ENCODE measurements at regions not wholly inside any gene's neighbourhood (a gene's known extent, or its start where the extent isn't known, plus 50 kb on each side); places are given as distances from the start of the nearest gene placed in this dataset.

DNA sequence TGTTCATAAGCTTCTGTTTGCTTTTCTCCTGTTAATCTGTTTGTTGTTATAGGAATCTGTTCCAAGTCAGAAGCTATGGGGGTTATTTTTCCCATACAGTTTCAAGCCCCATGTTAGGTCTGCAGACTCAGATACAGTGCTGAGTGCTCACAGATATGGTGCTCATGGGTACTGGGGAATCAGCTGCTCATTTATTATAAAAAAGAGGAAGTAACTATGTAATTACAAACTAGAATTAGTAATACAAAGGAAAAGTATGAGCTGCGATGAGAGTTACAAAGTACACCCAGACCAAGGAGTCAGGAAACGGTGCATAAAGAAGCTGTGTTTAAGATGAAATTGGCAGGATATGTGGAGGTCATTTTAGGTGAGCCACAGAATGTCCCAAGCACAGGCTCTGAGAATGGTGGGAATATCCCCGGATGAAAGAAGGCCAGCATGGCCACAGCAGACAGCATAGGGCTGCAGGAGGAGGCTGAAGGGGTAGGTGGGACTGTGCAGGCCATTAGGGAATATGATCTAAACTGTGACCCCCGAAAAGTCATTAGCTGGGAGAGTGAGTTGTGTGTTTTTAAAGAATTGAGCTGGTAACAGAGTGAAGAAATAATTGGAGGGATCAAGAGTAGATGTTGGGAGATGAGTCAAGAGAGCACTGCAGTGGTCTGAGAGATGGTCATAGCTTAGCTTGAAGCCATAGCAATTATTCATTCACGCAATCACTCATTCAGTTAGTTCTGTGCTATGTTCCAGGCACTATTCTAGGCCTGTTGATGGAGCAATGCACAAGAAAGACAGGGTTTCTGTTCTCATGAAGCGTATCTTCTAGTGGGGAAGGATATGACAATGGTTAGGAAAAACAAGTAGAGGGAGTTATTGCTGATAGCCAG, 177.4 kb upstream of the UBL3 start:
- TF ChIP-seq POLR2A (IDR thresholded peaks at IDR 0.05; ENCODE audit: control extremely low read depth in 1 of 2, low read depth in 2 of 2, low read length in 2 of 2) (no peak), SUZ12 (IDR thresholded peaks at IDR 0.05; ENCODE audit: low read length) (no peak), CTCF (IDR thresholded peaks at IDR 0.05; ENCODE audit: control extremely low read depth in 1 of 3, insufficient read depth in 1 of 3, low read depth in 1 of 3, low read length in 3 of 3) (no peak), SIN3A (conservative IDR thresholded peaks at IDR 0.05 in 1 of 2, IDR thresholded peaks at IDR 0.05 in 1 of 2; ENCODE audit: low read depth in 1 of 2, low read length in 2 of 2) (no peak), USF2 (IDR thresholded peaks at IDR 0.05; ENCODE audit: low read length) (no peak), GABPA (IDR thresholded peaks at IDR 0.05; ENCODE audit: borderline replicate concordance, insufficient read depth, low read length) (no peak), RAD21 (IDR thresholded peaks at IDR 0.05 in 1 of 2, conservative IDR thresholded peaks at IDR 0.05 in 1 of 2; ENCODE audit: low read depth in 2 of 2, low read length in 2 of 2) (no peak), HDAC2 (IDR thresholded peaks at IDR 0.05; ENCODE audit: borderline replicate concordance in 1 of 2, low read depth in 2 of 2, low read length in 2 of 2) (no peak), NRF1 (IDR thresholded peaks at IDR 0.05; ENCODE audit: low read depth, low read length) (no peak), BCL11A (IDR thresholded peaks at IDR 0.05; ENCODE audit: low read depth in 2 of 2, low read length in 2 of 2) (no peak), JUND (IDR thresholded peaks at IDR 0.05; ENCODE audit: low read length) (no peak), MAFK (IDR thresholded peaks at IDR 0.05; ENCODE audit: low read depth, low read length) (no peak), TAF1 (IDR thresholded peaks at IDR 0.05; ENCODE audit: low read depth, low read length) (no peak)
